Suprapubic skin (tissue), 4 donors: ENCODE measurements at regions not wholly inside any gene's neighbourhood (a gene's known extent, or its start where the extent isn't known, plus 50 kb on each side); places are given as distances from the start of the nearest gene placed in this dataset.

ENCODE experiments used
- DNase-seq, 2 donors: peaks; one replicate each; pipeline ENCODE4 v3.0.0-alpha.2; 2019; ENCODE audit warnings: low spot score in 2 of 2
- H3K27ac ChIP-seq: fragments of 200-600 bp; sonication (generic); one replicate; pipeline ENCODE4 v1.5.1; 2019
- H3K27me3 ChIP-seq: fragments of 200-600 bp; sonication (generic); one replicate; pipeline ENCODE4 v1.5.1; 2019
- H3K36me3 ChIP-seq: fragments of 200-600 bp; sonication (generic); one replicate; pipeline ENCODE4 v1.5.1; 2019
- H3K4me1 ChIP-seq: fragments of 200-600 bp; sonication (generic); one replicate; pipeline ENCODE4 v1.5.1; 2019
- H3K4me3 ChIP-seq: fragments of 200-600 bp; sonication (generic); one replicate; pipeline ENCODE4 v1.5.1; 2019; ENCODE audit warnings: mild to moderate bottlenecking
- H3K9me3 ChIP-seq: fragments of 200-600 bp; sonication (generic); one replicate; pipeline ENCODE4 v1.5.1; 2019
- CTCF ChIP-seq, 2 donors: fragments of 200-600 bp in 1 of 2; fragments of 450-650 bp in 1 of 2; sonication (generic) in 1 of 2; IDR thresholded peaks; one replicate each; pipeline ENCODE4 v1.5.1; 2016 to 2019; ENCODE audit warnings: antibody characterized with exemption in 2 of 2, mild to moderate bottlenecking in 1 of 2, moderate library complexity in 1 of 2
- EP300 ChIP-seq: sonication (generic); formaldehyde crosslinking; IDR thresholded peaks from one replicate; pipeline ENCODE4 v1.6.1; 2017; ENCODE audit warnings: antibody characterized with exemption
- POLR2A ChIP-seq, 2 donors: fragments of 450-650 bp; IDR thresholded peaks; one replicate each; pipeline ENCODE4 v1.6.1; 2017; ENCODE audit warnings: antibody characterized with exemption in 2 of 2, mild to moderate bottlenecking in 2 of 2, moderate library complexity in 2 of 2
- POLR2AphosphoS5 ChIP-seq, 3 donors: sonication (generic); formaldehyde crosslinking; IDR thresholded peaks; one replicate each; pipeline ENCODE4 v1.6.1; 2017; ENCODE audit warnings: antibody characterized with exemption in 3 of 3
- WGBS: methylation state at CpG from one replicate; pipeline ENCODE4 v1.1.5; 2018; 5-methylcytosine and 5-hydroxymethylcytosine counted together

GRCh38 chr20:55714736-55715135 lies 290.6 kb downstream of the CBLN4 start:
- H3K36me3 ChIP-seq: no peaks in the 10 kb centered on the region
- no peaks in the 10 kb centered on the region for H3K27me3 ChIP-seq
- H3K9me3 ChIP-seq: no peaks in the 10 kb centered on the region
- no peak for DNase-seq
- TF ChIP-seq POLR2AphosphoS5 (IDR thresholded peaks at IDR 0.05) (no peak), POLR2A (IDR thresholded peaks at IDR 0.05) (no peak), EP300 (no peak), CTCF (IDR thresholded peaks at IDR 0.05) (no peak)
- no peak overlapping the region for H3K4me3 ChIP-seq
- no peaks in the 10 kb centered on the region for H3K4me1 ChIP-seq
- no peak overlapping the region for H3K27ac ChIP-seq
- 76% methylated on average over 6 of the region's 6 CpGs for WGBS

GRCh38 chr20:55714082-55714481 lies 291.2 kb downstream of the CBLN4 start:
- H3K27ac ChIP-seq: no peak overlapping the region
- no peaks in the 10 kb centered on the region for H3K9me3 ChIP-seq
- TF ChIP-seq EP300 (no peak), POLR2AphosphoS5 (IDR thresholded peaks at IDR 0.05) (no peak), POLR2A (IDR thresholded peaks at IDR 0.05) (no peak), CTCF (IDR thresholded peaks at IDR 0.05) (no peak)
- H3K4me1 ChIP-seq: no peaks in the 10 kb centered on the region
- no peak for DNase-seq
- H3K36me3 ChIP-seq: no peaks in the 10 kb centered on the region
- H3K4me3 ChIP-seq: no peak overlapping the region
- no peaks in the 10 kb centered on the region for H3K27me3 ChIP-seq

- TF ChIP-seq POLR2AphosphoS5 (IDR thresholded peaks at IDR 0.05): no peak
- no peak for TF ChIP-seq POLR2A (IDR thresholded peaks at IDR 0.05)
- TF ChIP-seq EP300: no peak
- no peak for TF ChIP-seq CTCF (IDR thresholded peaks at IDR 0.05)
- 39% methylated on average over 3 of the region's 3 CpGs for WGBS
- Histone ChIP-seq H3K9me3 (no peaks in the 10 kb centered on the region), H3K27me3 (no peaks in the 10 kb centered on the region), H3K4me1 (no peaks in the 10 kb centered on the region), H3K4me3 (no peak overlapping the region), H3K36me3 (no peaks in the 10 kb centered on the region), H3K27ac (no peak overlapping the region)
- DNase-seq: no peak
Measured at GRCh38 chr20:55704458-55704857, 300.9 kb downstream of the CBLN4 start.

GRCh38 chr20:55701467-55701866 lies 303.9 kb downstream of the CBLN4 start:
- H3K27me3 ChIP-seq: no peaks in the 10 kb centered on the region
- no peak overlapping the region for H3K4me3 ChIP-seq

GRCh38 chr20:55696520-55696919 lies 308.8 kb downstream of the CBLN4 start:
- WGBS: 78% methylated on average over 1 of the region's 1 CpG
- DNase-seq: no peak
- Histone ChIP-seq H3K4me3 (no peak overlapping the region), H3K27ac (no peak overlapping the region), H3K36me3 (no peaks in the 10 kb centered on the region), H3K4me1 (no peaks in the 10 kb centered on the region), H3K9me3 (no peaks in the 10 kb centered on the region), H3K27me3 (no peaks in the 10 kb centered on the region)
- TF ChIP-seq POLR2A (IDR thresholded peaks at IDR 0.05) (no peak), CTCF (IDR thresholded peaks at IDR 0.05) (no peak), EP300 (no peak), POLR2AphosphoS5 (IDR thresholded peaks at IDR 0.05) (no peak)

More at GRCh38 chr20:55701467-55701866, 303.9 kb downstream of the CBLN4 start:
- Histone ChIP-seq H3K27ac (no peak overlapping the region), H3K4me1 (no peaks in the 10 kb centered on the region), H3K36me3 (no peaks in the 10 kb centered on the region), H3K9me3 (no peaks in the 10 kb centered on the region)
- 71% methylated on average over 3 of the region's 3 CpGs for WGBS
- TF ChIP-seq POLR2A (IDR thresholded peaks at IDR 0.05): no peak
- TF ChIP-seq POLR2AphosphoS5 (IDR thresholded peaks at IDR 0.05): no peak
- no peak for TF ChIP-seq EP300
- TF ChIP-seq CTCF (IDR thresholded peaks at IDR 0.05): no peak
- DNase-seq: no peak
